ENCODE measurements at regions not wholly inside any gene's neighbourhood (a gene's known extent, or its start where the extent isn't known, plus 50 kb on each side); places are given as distances from the start of the nearest gene placed in this dataset.
"Not testable (repeated sequence)": the region's sequence is repeated elsewhere in the genome, so short reads cannot be mapped to it uniquely, and the experiment has no call there.

GRCh38 chr6:170036916-170037315 is 254.0 kb downstream of the DLL1 start:
- Histone ChIP-seq H3K9me3 (ENCODE audit: control insufficient read depth in 2 of 2, low read length in 2 of 2) (peaks cover 2 to 8% of the 10 kb centered on the region in 2 experiments), H3K27ac (ENCODE audit: insufficient read depth, low read length, poor library complexity, severe bottlenecking) (no peak overlapping the region), H3K36me3 (ENCODE audit: control insufficient read depth, insufficient read depth, low read length) (no peaks in the 10 kb centered on the region), H3K4me1 (ENCODE audit: control insufficient read depth, insufficient read depth, low read length, poor library complexity, severe bottlenecking) (no peaks in the 10 kb centered on the region), H3K27me3 (ENCODE audit: control insufficient read depth, insufficient read depth, low read length) (no peaks in the 10 kb centered on the region), H3K4me3 (ENCODE audit: low read depth, low read length) (no peak overlapping the region)
- Mint-ChIP-seq H3K36me3 (no peaks in the 10 kb centered on the region), H3K4me1 (no peaks in the 10 kb centered on the region), H3K9me3 (peaks cover 0 to 10% (median 6%) of the 10 kb centered on the region in 7 donors), H3K27ac (no peak overlapping the region), H3K27me3 (no peaks in the 10 kb centered on the region), H3K4me3 (no peak overlapping the region)
- ATAC-seq (ENCODE audit: low read depth in 2 of 2) (no peak), DNase-seq (no peak)

- H3K27ac ChIP-seq (ENCODE audit: insufficient read depth, low read length, poor library complexity, severe bottlenecking); H3K4me1 ChIP-seq (ENCODE audit: control insufficient read depth, insufficient read depth, low read length, poor library complexity, severe bottlenecking); H3K36me3 Mint-ChIP-seq; H3K4me1 Mint-ChIP-seq; H3K27ac Mint-ChIP-seq; H3K36me3 ChIP-seq (ENCODE audit: control insufficient read depth, insufficient read depth, low read length); H3K27me3 Mint-ChIP-seq; H3K27me3 ChIP-seq (ENCODE audit: control insufficient read depth, insufficient read depth, low read length); ATAC-seq (ENCODE audit: low read depth in 2 of 2); H3K9me3 ChIP-seq (ENCODE audit: control insufficient read depth in 2 of 2, low read length in 2 of 2); H3K4me3 ChIP-seq (ENCODE audit: low read depth, low read length); DNase-seq: not testable (repeated sequence)
- Mint-ChIP-seq H3K9me3 (peaks cover 0 to 10% (median 6%) of the 10 kb centered on the region in 7 donors), H3K4me3 (peak overlapping the region in 1 of 4 donors; percentile 29)
Measured at GRCh38 chr6:170036367-170036766, 254.5 kb downstream of the DLL1 start.

- Histone ChIP-seq H3K36me3 (ENCODE audit: control insufficient read depth, insufficient read depth, low read length) (no peaks in the 10 kb centered on the region), H3K27me3 (ENCODE audit: control insufficient read depth, insufficient read depth, low read length) (no peaks in the 10 kb centered on the region), H3K4me1 (ENCODE audit: control insufficient read depth, insufficient read depth, low read length, poor library complexity, severe bottlenecking) (no peaks in the 10 kb centered on the region), H3K27ac (ENCODE audit: insufficient read depth, low read length, poor library complexity, severe bottlenecking) (no peak overlapping the region), H3K4me3 (ENCODE audit: low read depth, low read length) (no peak overlapping the region), H3K9me3 (ENCODE audit: control insufficient read depth in 2 of 2, low read length in 2 of 2) (peaks cover 2 to 8% of the 10 kb centered on the region in 2 experiments)
- no peaks in the 10 kb centered on the region for H3K36me3 Mint-ChIP-seq
- H3K27ac Mint-ChIP-seq, result no peak overlapping the region
- DNase-seq (no peak), ATAC-seq (ENCODE audit: low read depth in 2 of 2) (no peak)
- no peaks in the 10 kb centered on the region for H3K27me3 Mint-ChIP-seq
- peak overlapping the region in 1 of 4 donors; percentile 29 for H3K4me3 Mint-ChIP-seq
- no peaks in the 10 kb centered on the region for H3K4me1 Mint-ChIP-seq
- H3K9me3 Mint-ChIP-seq, result peaks cover 0 to 10% (median 6%) of the 10 kb centered on the region in 7 donors
Measured at GRCh38 chr6:170035901-170036304, 255.0 kb downstream of the DLL1 start.

- Histone ChIP-seq H3K27me3 (ENCODE audit: control insufficient read depth, insufficient read depth, low read length) (no peaks in the 10 kb centered on the region), H3K27ac (ENCODE audit: insufficient read depth, low read length, poor library complexity, severe bottlenecking) (no peak overlapping the region), H3K4me1 (ENCODE audit: control insufficient read depth, insufficient read depth, low read length, poor library complexity, severe bottlenecking) (no peaks in the 10 kb centered on the region), H3K4me3 (ENCODE audit: low read depth, low read length) (no peak overlapping the region), H3K9me3 (ENCODE audit: control insufficient read depth in 2 of 2, low read length in 2 of 2) (peaks cover 2 to 8% of the 10 kb centered on the region in 2 experiments), H3K36me3 (ENCODE audit: control insufficient read depth, insufficient read depth, low read length) (no peaks in the 10 kb centered on the region)
- DNase-seq, result no peak
- H3K36me3 Mint-ChIP-seq, result no peaks in the 10 kb centered on the region
- no peak overlapping the region for H3K27ac Mint-ChIP-seq
- no peak for ATAC-seq (ENCODE audit: low read depth in 2 of 2)
- H3K4me1 Mint-ChIP-seq, result no peaks in the 10 kb centered on the region
- peaks cover 0 to 10% (median 6%) of the 10 kb centered on the region in 7 donors for H3K9me3 Mint-ChIP-seq
- H3K4me3 Mint-ChIP-seq, result no peak overlapping the region
- H3K27me3 Mint-ChIP-seq, result no peaks in the 10 kb centered on the region
Measured at GRCh38 chr6:170035044-170035443, 255.8 kb downstream of the DLL1 start.

GRCh38 chr6:170034294-170034693 is 256.6 kb downstream of the DLL1 start:
- H3K4me3 ChIP-seq (ENCODE audit: low read depth, low read length), result no peak overlapping the region
- ATAC-seq (ENCODE audit: low read depth in 2 of 2), result no peak
- H3K9me3 Mint-ChIP-seq, result peaks cover 0 to 10% (median 6%) of the 10 kb centered on the region in 7 donors
- H3K9me3 ChIP-seq (ENCODE audit: control insufficient read depth in 2 of 2, low read length in 2 of 2), result peaks cover 2 to 8% of the 10 kb centered on the region in 2 experiments
- no peak overlapping the region for H3K4me3 Mint-ChIP-seq
- no peak for DNase-seq
- no peaks in the 10 kb centered on the region for H3K27me3 Mint-ChIP-seq
- H3K36me3 Mint-ChIP-seq, result no peaks in the 10 kb centered on the region
- H3K4me1 Mint-ChIP-seq, result no peaks in the 10 kb centered on the region
- H3K4me1 ChIP-seq (ENCODE audit: control insufficient read depth, insufficient read depth, low read length, poor library complexity, severe bottlenecking), result no peaks in the 10 kb centered on the region
- peak overlapping the region in 1 of 3 donors; percentile 20 for H3K27ac Mint-ChIP-seq
- H3K27me3 ChIP-seq (ENCODE audit: control insufficient read depth, insufficient read depth, low read length), result no peaks in the 10 kb centered on the region
- H3K27ac ChIP-seq (ENCODE audit: insufficient read depth, low read length, poor library complexity, severe bottlenecking), result no peak overlapping the region
- H3K36me3 ChIP-seq (ENCODE audit: control insufficient read depth, insufficient read depth, low read length), result no peaks in the 10 kb centered on the region

GRCh38 chr6:170033666-170034065 is 257.2 kb downstream of the DLL1 start:
- ATAC-seq (ENCODE audit: low read depth in 2 of 2), result no peak
- Mint-ChIP-seq H3K27me3 (no peaks in the 10 kb centered on the region), H3K4me3 (no peak overlapping the region), H3K4me1 (no peaks in the 10 kb centered on the region), H3K36me3 (no peaks in the 10 kb centered on the region), H3K27ac (peak overlapping the region in 1 of 3 donors; percentile 92), H3K9me3 (peaks cover 0 to 10% (median 6%) of the 10 kb centered on the region in 7 donors)
- Histone ChIP-seq H3K9me3 (ENCODE audit: control insufficient read depth in 2 of 2, low read length in 2 of 2) (peaks cover 2 to 8% of the 10 kb centered on the region in 2 experiments), H3K36me3 (ENCODE audit: control insufficient read depth, insufficient read depth, low read length) (no peaks in the 10 kb centered on the region), H3K4me1 (ENCODE audit: control insufficient read depth, insufficient read depth, low read length, poor library complexity, severe bottlenecking) (no peaks in the 10 kb centered on the region), H3K27ac (ENCODE audit: insufficient read depth, low read length, poor library complexity, severe bottlenecking) (no peak overlapping the region), H3K27me3 (ENCODE audit: control insufficient read depth, insufficient read depth, low read length) (no peaks in the 10 kb centered on the region), H3K4me3 (ENCODE audit: low read depth, low read length) (no peak overlapping the region)
- no peak for DNase-seq

GRCh38 chr6:170032706-170033309 is 258.1 kb downstream of the DLL1 start:
- DNase-seq (no peak), ATAC-seq (ENCODE audit: low read depth in 2 of 2) (no peak)
- H3K27ac ChIP-seq (ENCODE audit: insufficient read depth, low read length, poor library complexity, severe bottlenecking), result no peak overlapping the region
- Mint-ChIP-seq H3K36me3 (no peaks in the 10 kb centered on the region), H3K9me3 (peaks cover 0 to 10% (median 7%) of the 10 kb centered on the region in 7 donors), H3K27ac (no peak overlapping the region), H3K4me1 (peaks cover 0 to 3% (median 0%) of the 10 kb centered on the region in 4 donors), H3K27me3 (no peaks in the 10 kb centered on the region), H3K4me3 (no peak overlapping the region)
- no peak overlapping the region for H3K4me3 ChIP-seq (ENCODE audit: low read depth, low read length)
- H3K4me1 ChIP-seq (ENCODE audit: control insufficient read depth, insufficient read depth, low read length, poor library complexity, severe bottlenecking), result no peaks in the 10 kb centered on the region
- no peaks in the 10 kb centered on the region for H3K27me3 ChIP-seq (ENCODE audit: control insufficient read depth, insufficient read depth, low read length)
- peaks cover 2 to 8% of the 10 kb centered on the region in 2 experiments for H3K9me3 ChIP-seq (ENCODE audit: control insufficient read depth in 2 of 2, low read length in 2 of 2)
- no peaks in the 10 kb centered on the region for H3K36me3 ChIP-seq (ENCODE audit: control insufficient read depth, insufficient read depth, low read length)

- H3K4me1 Mint-ChIP-seq, result peaks cover 0 to 3% (median 0%) of the 10 kb centered on the region in 4 donors
- no peak overlapping the region for H3K4me3 Mint-ChIP-seq
- no peak overlapping the region for H3K4me3 ChIP-seq (ENCODE audit: low read depth, low read length)
- H3K27ac ChIP-seq (ENCODE audit: insufficient read depth, low read length, poor library complexity, severe bottlenecking), result no peak overlapping the region
- H3K9me3 Mint-ChIP-seq, result peaks cover 0 to 10% (median 7%) of the 10 kb centered on the region in 7 donors
- no peaks in the 10 kb centered on the region for H3K27me3 ChIP-seq (ENCODE audit: control insufficient read depth, insufficient read depth, low read length)
- no peak overlapping the region for H3K27ac Mint-ChIP-seq
- no peaks in the 10 kb centered on the region for H3K27me3 Mint-ChIP-seq
- H3K36me3 ChIP-seq (ENCODE audit: control insufficient read depth, insufficient read depth, low read length), result no peaks in the 10 kb centered on the region
- DNase-seq (no peak), ATAC-seq (ENCODE audit: low read depth in 2 of 2) (no peak)
- no peaks in the 10 kb centered on the region for H3K4me1 ChIP-seq (ENCODE audit: control insufficient read depth, insufficient read depth, low read length, poor library complexity, severe bottlenecking)
- no peaks in the 10 kb centered on the region for H3K36me3 Mint-ChIP-seq
- peaks cover 2 to 8% of the 10 kb centered on the region in 2 experiments for H3K9me3 ChIP-seq (ENCODE audit: control insufficient read depth in 2 of 2, low read length in 2 of 2)
Measured at GRCh38 chr6:170032197-170032596, 258.7 kb downstream of the DLL1 start.
